ENCODE measurements at regions not wholly inside any gene's neighbourhood (a gene's known extent, or its start where the extent isn't known, plus 50 kb on each side); places are given as distances from the start of the nearest gene placed in this dataset.

DNA sequence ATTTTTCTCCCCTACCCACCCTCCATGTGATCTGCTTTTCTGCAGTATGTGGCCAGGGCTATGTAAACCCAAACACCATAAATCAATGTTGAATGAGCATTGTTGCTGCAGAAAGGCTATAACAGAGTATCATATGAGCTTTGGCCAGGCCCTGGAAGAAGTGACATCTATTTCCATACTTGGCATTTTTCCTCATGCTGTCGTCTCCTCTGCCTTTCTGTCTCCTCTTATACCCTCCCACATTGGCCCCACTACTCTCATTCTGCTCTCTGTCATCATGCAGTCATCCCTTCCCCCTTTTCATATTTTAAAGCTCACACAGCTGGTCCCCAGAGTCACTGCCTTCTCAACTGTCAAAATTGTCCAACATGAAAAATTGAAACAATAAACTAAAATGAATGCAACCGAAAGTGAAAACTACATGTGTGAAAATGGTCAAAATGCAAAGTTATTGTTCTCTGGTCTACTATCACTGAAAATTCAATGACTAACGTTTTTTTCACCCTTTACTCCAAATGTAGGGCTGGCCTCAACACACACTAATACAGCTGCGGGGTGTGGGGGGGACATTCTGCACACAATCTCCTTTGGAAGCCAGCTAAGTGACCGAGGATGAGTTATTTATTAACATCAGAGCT is 290.7 kb upstream of the TMPO start:
- Histone ChIP-seq H3K27me3 (ENCODE audit: insufficient read depth, low read length) (no peaks in the 10 kb centered on the region), H3F3A (ENCODE audit: insufficient read depth, low read length) (no peaks in the 10 kb centered on the region), H4K20me1 (ENCODE audit: insufficient read depth, low read length) (no peaks in the 10 kb centered on the region), H3K9me2 (ENCODE audit: low read depth, low read length) (no peaks in the 10 kb centered on the region), H3K27ac (ENCODE audit: low read depth, low read length, poor library complexity, severe bottlenecking) (no peak overlapping the region), H3K4me3 (ENCODE audit: low read depth, low read length, poor library complexity, severe bottlenecking) (no peak overlapping the region), H3K9me3 (ENCODE audit: low read length) (no peaks in the 10 kb centered on the region), H3K4me2 (ENCODE audit: low read length) (no peak overlapping the region), H2AFZ (ENCODE audit: low read length) (no peak overlapping the region), H3K9ac (ENCODE audit: low read length) (no peak overlapping the region), H3K79me2 (ENCODE audit: insufficient read depth, low read length) (no peaks in the 10 kb centered on the region), H3K36me3 (ENCODE audit: insufficient read depth, low read length) (no peaks in the 10 kb centered on the region), H3K4me1 (ENCODE audit: insufficient read depth, low read length, severe bottlenecking) (no peaks in the 10 kb centered on the region)
- no peak for TF ChIP-seq CTCF (IDR thresholded peaks at IDR 0.05; ENCODE audit: low read length)
- TF ChIP-seq EZH2 (IDR thresholded peaks at IDR 0.05; ENCODE audit: borderline replicate concordance, low read length), result no peak

GRCh38 chr12:98227162-98227561 is 288.2 kb upstream of the TMPO start:
- Histone ChIP-seq H3K4me1 (ENCODE audit: insufficient read depth, low read length, severe bottlenecking) (no peaks in the 10 kb centered on the region), H3F3A (ENCODE audit: insufficient read depth, low read length) (no peaks in the 10 kb centered on the region), H3K9me3 (ENCODE audit: low read length) (no peaks in the 10 kb centered on the region), H4K20me1 (ENCODE audit: insufficient read depth, low read length) (no peaks in the 10 kb centered on the region), H3K4me3 (ENCODE audit: low read depth, low read length, poor library complexity, severe bottlenecking) (no peak overlapping the region), H3K36me3 (ENCODE audit: insufficient read depth, low read length) (no peaks in the 10 kb centered on the region), H2AFZ (ENCODE audit: low read length) (no peak overlapping the region), H3K27ac (ENCODE audit: low read depth, low read length, poor library complexity, severe bottlenecking) (no peak overlapping the region), H3K9me2 (ENCODE audit: low read depth, low read length) (no peaks in the 10 kb centered on the region), H3K27me3 (ENCODE audit: insufficient read depth, low read length) (no peaks in the 10 kb centered on the region), H3K9ac (ENCODE audit: low read length) (no peak overlapping the region), H3K79me2 (ENCODE audit: insufficient read depth, low read length) (no peaks in the 10 kb centered on the region), H3K4me2 (ENCODE audit: low read length) (no peak overlapping the region)
- peak; percentile 62 for TF ChIP-seq CTCF (IDR thresholded peaks at IDR 0.05; ENCODE audit: low read length)
- TF ChIP-seq EZH2 (IDR thresholded peaks at IDR 0.05; ENCODE audit: borderline replicate concordance, low read length), result no peak

DNA sequence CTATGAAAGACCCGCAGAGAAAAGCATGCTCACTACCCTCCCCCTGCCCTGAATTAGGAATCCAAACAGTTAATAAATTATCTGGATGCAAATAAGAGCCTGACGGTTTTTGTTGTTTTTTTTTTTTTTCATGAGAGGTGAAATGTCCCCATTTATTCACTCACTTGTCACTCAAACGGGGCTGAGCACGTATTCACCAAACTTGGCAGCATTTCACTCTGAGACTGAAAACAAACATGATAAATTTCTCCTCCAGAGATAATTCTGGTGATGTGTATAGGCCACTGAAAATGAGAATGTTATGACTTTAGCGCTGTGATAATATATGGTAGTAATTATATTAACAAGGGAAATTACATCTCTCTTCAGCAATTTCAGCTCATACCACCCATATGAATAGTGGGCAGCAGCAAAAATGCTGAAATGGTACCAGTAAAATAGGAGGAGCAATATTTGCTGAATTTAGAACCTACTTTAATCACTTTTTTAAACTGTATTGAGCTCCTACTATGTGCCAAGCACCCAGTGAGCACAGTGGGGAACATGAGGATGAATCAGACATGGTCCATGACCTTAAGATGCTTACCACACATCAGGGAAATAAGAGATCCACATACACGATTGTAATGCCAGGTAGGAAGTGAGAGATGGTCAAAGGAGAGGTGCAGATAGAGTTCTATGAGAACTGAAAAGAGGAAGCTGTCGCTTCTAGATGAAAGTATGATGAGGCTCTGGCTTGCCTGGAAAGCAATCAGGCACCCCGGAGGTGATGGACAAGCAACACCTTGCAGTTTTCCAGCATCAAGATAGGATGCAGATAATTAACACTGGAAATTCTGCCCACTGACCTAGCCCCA is 286.5 kb upstream of the TMPO start:
- no peaks in the 10 kb centered on the region for H3K79me2 ChIP-seq (ENCODE audit: insufficient read depth, low read length)
- H3K4me1 ChIP-seq (ENCODE audit: insufficient read depth, low read length, severe bottlenecking), result no peaks in the 10 kb centered on the region
- H4K20me1 ChIP-seq (ENCODE audit: insufficient read depth, low read length), result no peaks in the 10 kb centered on the region
- no peaks in the 10 kb centered on the region for H3F3A ChIP-seq (ENCODE audit: insufficient read depth, low read length)
- H3K9me3 ChIP-seq (ENCODE audit: low read length), result no peaks in the 10 kb centered on the region
- no peak overlapping the region for H3K4me2 ChIP-seq (ENCODE audit: low read length)
- no peak overlapping the region for H2AFZ ChIP-seq (ENCODE audit: low read length)
- no peak for TF ChIP-seq CTCF (IDR thresholded peaks at IDR 0.05; ENCODE audit: low read length)
- TF ChIP-seq EZH2 (IDR thresholded peaks at IDR 0.05; ENCODE audit: borderline replicate concordance, low read length), result no peak
- no peaks in the 10 kb centered on the region for H3K36me3 ChIP-seq (ENCODE audit: insufficient read depth, low read length)
- H3K27me3 ChIP-seq (ENCODE audit: insufficient read depth, low read length), result no peaks in the 10 kb centered on the region
- no peak overlapping the region for H3K27ac ChIP-seq (ENCODE audit: low read depth, low read length, poor library complexity, severe bottlenecking)
- H3K9ac ChIP-seq (ENCODE audit: low read length), result no peak overlapping the region
- no peaks in the 10 kb centered on the region for H3K9me2 ChIP-seq (ENCODE audit: low read depth, low read length)
- H3K4me3 ChIP-seq (ENCODE audit: low read depth, low read length, poor library complexity, severe bottlenecking), result no peak overlapping the region
